ENCODE measurements at regions not wholly inside any gene's neighbourhood (a gene's known extent, or its start where the extent isn't known, plus 50 kb on each side); places are given as distances from the start of the nearest gene placed in this dataset.

GRCh38 chr5:167207081-167207480 is 1084.4 kb upstream of the WWC1 start:
- TF ChIP-seq EZH2phosphoT487 (IDR thresholded peaks at IDR 0.05; ENCODE audit: low read depth, severe bottlenecking, unreplicated experiment) (no peak), CTCF (IDR thresholded peaks at IDR 0.05; ENCODE audit: poor library complexity) (no peak)

All from hepatocyte (in vitro differentiated cells).